H1 (cell line): ENCODE measurements at regions not wholly inside any gene's neighbourhood (a gene's known extent, or its start where the extent isn't known, plus 50 kb on each side); places are given as distances from the start of the nearest gene placed in this dataset.
"Not testable (repeated sequence)": the region's sequence is repeated elsewhere in the genome, so short reads cannot be mapped to it uniquely, and the experiment has no call there.

Experiments used
- CTCF ChIA-PET: fragments of 300-600 bp; sonication (Branson Sonifier 250); formaldehyde crosslinking; loops from one replicate; lab custom pipeline; 2021; ENCODE audit not compliant: partially characterized antibody; lab: Charles Lee
- POLR2A ChIA-PET: fragments of 300-600 bp; sonication (Branson Sonifier 250); formaldehyde crosslinking; loops from one replicate; lab custom pipeline; 2021; ENCODE audit warnings: inconsistent platforms; ENCODE audit not compliant: partially characterized antibody; lab: Charles Lee
- DNase-seq, 2 experiments: peaks; one replicate each; pipeline versions ENCODE4 v3.0.0 to v3.0.0-alpha.2; 2010 to 2022; ENCODE audit warnings: low spot score in 2 of 2, low read depth in 1 of 2, mixed read lengths in 1 of 2
- FAIRE-seq: peaks from 2 replicates; lab custom pipeline; 2011; peaks lifted over from hg19 to GRCh38; lab: Jason Lieb, UNC
- H2AFZ ChIP-seq: 2 replicates; pipeline ENCODE4 v1.8.1; 2012; ENCODE audit warnings: low read length, inconsistent platforms
- H2AK5ac ChIP-seq: 2 replicates; pipeline ENCODE4 v1.6.1; 2013; ENCODE audit warnings: low read depth, low read length
- H2BK120ac ChIP-seq: replicated peaks from 2 replicates; pipeline ENCODE3; 2013; ENCODE audit warnings: low read depth, low read length, inconsistent platforms
- H2BK12ac ChIP-seq: 2 replicates; pipeline ENCODE4 v1.6.1; 2013; ENCODE audit warnings: low read depth, low read length
- H2BK15ac ChIP-seq: 2 replicates; pipeline ENCODE4 v1.6.1; 2013; ENCODE audit warnings: low read length
- H2BK20ac ChIP-seq: 2 replicates; pipeline ENCODE4 v1.6.1; 2013; ENCODE audit warnings: low read length
- H2BK5ac ChIP-seq: 2 replicates; pipeline ENCODE4 v1.6.1; 2013; ENCODE audit warnings: low read depth, low read length
- H3K14ac ChIP-seq: 2 replicates; pipeline ENCODE4 v1.6.1; 2013; ENCODE audit warnings: inconsistent platforms; ENCODE audit not compliant: insufficient read length
- H3K18ac ChIP-seq: 2 replicates; pipeline ENCODE4 v1.6.1; 2013; ENCODE audit warnings: low read length; ENCODE audit errors: extremely low read depth
- H3K23ac ChIP-seq: 2 replicates; pipeline ENCODE4 v1.6.1; 2013; ENCODE audit warnings: inconsistent platforms; ENCODE audit not compliant: insufficient read length
- H3K23me2 ChIP-seq: 2 replicates; pipeline ENCODE4 v1.6.1; 2013; ENCODE audit warnings: low read depth, low read length
- H3K27ac ChIP-seq: 2 replicates; pipeline ENCODE4 v1.6.1; 2011; ENCODE audit warnings: low read depth, low read length, inconsistent platforms
- H3K27me3 ChIP-seq, 4 experiments: replicated peaks in 1 of 4; 1 replicate in 1 of 4; 2 replicates in 3 of 4; pipeline versions ENCODE4 v1.6.1 to v1.8.1; 2011 to 2013; ENCODE audit warnings: low read length in 3 of 4, mild to moderate bottlenecking in 3 of 4, inconsistent platforms in 2 of 4, mixed read lengths in 2 of 4, moderate library complexity in 1 of 4; ENCODE audit not compliant: control insufficient read depth in 3 of 4, insufficient read depth in 3 of 4; ENCODE audit errors: extremely low read depth in 1 of 4
- H3K36me3 ChIP-seq, 4 experiments: 2 replicates each; pipeline versions ENCODE4 v1.6.1 to v1.8.1; 2011 to 2013; ENCODE audit warnings: mild to moderate bottlenecking in 4 of 4, low read length in 3 of 4, moderate library complexity in 2 of 4, control low read depth in 1 of 4, inconsistent platforms in 1 of 4; ENCODE audit not compliant: insufficient read depth in 4 of 4, control insufficient read depth in 2 of 4
- H3K4ac ChIP-seq: replicated peaks from 2 replicates; pipeline ENCODE3; 2013; ENCODE audit warnings: low read length, low read depth, mixed read lengths, inconsistent platforms; ENCODE audit not compliant: insufficient read length
- H3K4me1 ChIP-seq, 4 experiments: replicated peaks in 1 of 4; 1 replicate in 1 of 4; 2 replicates in 3 of 4; pipeline versions ENCODE4 v1.6.1 to v1.8.1; 2011 to 2013; ENCODE audit warnings: low read length in 3 of 4, inconsistent platforms in 2 of 4, mixed read lengths in 1 of 4; ENCODE audit not compliant: insufficient read depth in 4 of 4, control insufficient read depth in 3 of 4
- H3K4me2 ChIP-seq, 2 experiments: 2 replicates each; pipeline versions ENCODE4 v1.6.1 to v1.8.1; 2011 to 2013; ENCODE audit warnings: low read depth in 2 of 2, low read length in 2 of 2, control low read depth in 1 of 2, inconsistent platforms in 1 of 2, mild to moderate bottlenecking in 1 of 2; ENCODE audit not compliant: insufficient read depth in 1 of 2
- H3K4me3 ChIP-seq, 4 experiments: fragments of 200-600, 300-600 bp in 1 of 4; sonication (generic), shearing (Covaris generic), sonication (Bioruptor Twin) in 1 of 4; 2 replicates each; pipeline versions ENCODE4 v1.5.1 to v1.8.1; 2011 to 2016; ENCODE audit warnings: low read length in 4 of 4, low read depth in 3 of 4, control low read depth in 2 of 4, inconsistent platforms in 2 of 4, mild to moderate bottlenecking in 2 of 4, mixed read lengths in 1 of 4, moderate library complexity in 1 of 4; ENCODE audit not compliant: insufficient read depth in 2 of 4; ENCODE audit errors: extremely low read depth in 1 of 4
- H3K56ac ChIP-seq: replicated peaks from 2 replicates; pipeline ENCODE3; 2013; ENCODE audit warnings: low read depth, mild to moderate bottlenecking, mixed read lengths, low read length, inconsistent platforms; ENCODE audit not compliant: insufficient read length
- H3K79me1 ChIP-seq: 2 replicates; pipeline ENCODE4 v1.6.1; 2013; ENCODE audit warnings: low read depth, low read length, control low read depth
- H3K79me2 ChIP-seq, 2 experiments: 2 replicates each; pipeline versions ENCODE4 v1.6.1 to v1.8.1; 2012 to 2013; ENCODE audit warnings: low read length in 2 of 2, mild to moderate bottlenecking in 2 of 2, inconsistent platforms in 1 of 2; ENCODE audit not compliant: insufficient read depth in 2 of 2, control insufficient read depth in 1 of 2
- H3K9ac ChIP-seq, 4 experiments: replicated peaks in 1 of 4; 1 replicate in 1 of 4; 2 replicates in 3 of 4; pipeline versions ENCODE4 v1.6.1 to v1.8.1; 2011 to 2013; ENCODE audit warnings: low read depth in 3 of 4, low read length in 3 of 4, control low read depth in 2 of 4, mild to moderate bottlenecking in 2 of 4, moderate library complexity in 2 of 4, inconsistent platforms in 1 of 4; ENCODE audit errors: extremely low read depth in 1 of 4
- H3K9me3 ChIP-seq, 2 experiments: 2 replicates each; pipeline versions ENCODE4 v1.6.1 to v1.8.1; 2012 to 2013; ENCODE audit warnings: mild to moderate bottlenecking in 2 of 2, moderate library complexity in 2 of 2, control low read depth in 1 of 2, inconsistent platforms in 1 of 2, low read depth in 1 of 2, low read length in 1 of 2, mixed read lengths in 1 of 2; ENCODE audit not compliant: insufficient read depth in 2 of 2
- H4K20me1 ChIP-seq, 2 experiments: replicated peaks in 1 of 2; 2 replicates each; pipeline versions ENCODE3 to v1.8.1; 2011 to 2013; ENCODE audit warnings: inconsistent platforms in 2 of 2, low read length in 2 of 2, mild to moderate bottlenecking in 1 of 2; ENCODE audit not compliant: insufficient read depth in 2 of 2, control insufficient read depth in 1 of 2
- H4K5ac ChIP-seq: 2 replicates; pipeline ENCODE4 v1.6.1; 2013; ENCODE audit warnings: low read length, low read depth, mixed read lengths, inconsistent platforms; ENCODE audit not compliant: insufficient read length
- H4K8ac ChIP-seq: 2 replicates; pipeline ENCODE4 v1.8.0; 2013; ENCODE audit warnings: mild to moderate bottlenecking, moderate library complexity, low read length, inconsistent platforms; ENCODE audit not compliant: insufficient read depth; ENCODE audit errors: extremely low read depth
- H4K91ac ChIP-seq: replicated peaks from 2 replicates; pipeline ENCODE3; 2013; ENCODE audit warnings: low read length, mixed read lengths, inconsistent platforms; ENCODE audit not compliant: insufficient read length
- WGBS, 2 experiments: shearing (Covaris generic) in 1 of 2; methylation state at CpG; one replicate each; pipeline versions ENCODE4 v1.1.6 to v1.1.7; 2013 to 2015; ENCODE audit warnings: low lambda C conversion rate in 2 of 2, mixed read lengths in 2 of 2, inconsistent platforms in 1 of 2, low coverage in 1 of 2, missing lambda C conversion rate in 1 of 2; ENCODE audit not compliant: insufficient replicate concordance in 2 of 2, insufficient coverage in 1 of 2, insufficient read length in 1 of 2; ENCODE audit errors: extremely low coverage in 1 of 2, missing lambda C conversion rate in 1 of 2; 5-methylcytosine and 5-hydroxymethylcytosine counted together

- H3K23me2 ChIP-seq, CTCF ChIA-PET, H3K27me3 ChIP-seq, H2BK120ac ChIP-seq, H3K18ac ChIP-seq, H4K20me1 ChIP-seq, H3K79me1 ChIP-seq, H3K14ac ChIP-seq, H3K36me3 ChIP-seq, H3K9me3 ChIP-seq, H4K5ac ChIP-seq, H3K4me2 ChIP-seq, H4K8ac ChIP-seq, H3K23ac ChIP-seq, H2AK5ac ChIP-seq, H2AFZ ChIP-seq, H4K91ac ChIP-seq, H2BK15ac ChIP-seq, DNase-seq, H3K56ac ChIP-seq, FAIRE-seq, POLR2A ChIA-PET, H2BK20ac ChIP-seq, H3K4me3 ChIP-seq, H3K9ac ChIP-seq, H2BK5ac ChIP-seq, H3K27ac ChIP-seq, H3K4ac ChIP-seq, H3K79me2 ChIP-seq, H2BK12ac ChIP-seq: not testable (repeated sequence)
- WGBS, 2 experiments: 85% methylated on average over 6 of the region's 6 CpGs; no CpG with 5 or more reads in 1 of the 2 experiments
- peaks cover 5 to 15% (median 9%) of the 10 kb centered on the region in 4 experiments for H3K4me1 ChIP-seq
These were observed 79.1 kb upstream of the MELK start for GRCh38 chr9:36493564-36493963.
